Muscle of back (tissue), 3 donors: ENCODE measurements at regions not wholly inside any gene's neighbourhood (a gene's known extent, or its start where the extent isn't known, plus 50 kb on each side); places are given as distances from the start of the nearest gene placed in this dataset.
"Not testable (repeated sequence)": the region's sequence is repeated elsewhere in the genome, so short reads cannot be mapped to it uniquely, and the experiment has no call there.

Experiments
- DNase-seq, 3 donors: peaks; one replicate each; pipeline versions ENCODE4 v3.0.0 to v3.0.0-alpha.2; 2013

- no peak for DNase-seq
Measured at GRCh38 chr3:5357089-5357488, 169.6 kb downstream of the EDEM1 start.

GRCh38 chr3:5358911-5359310, 171.4 kb downstream of the EDEM1 start:
- no peak for DNase-seq

DNA sequence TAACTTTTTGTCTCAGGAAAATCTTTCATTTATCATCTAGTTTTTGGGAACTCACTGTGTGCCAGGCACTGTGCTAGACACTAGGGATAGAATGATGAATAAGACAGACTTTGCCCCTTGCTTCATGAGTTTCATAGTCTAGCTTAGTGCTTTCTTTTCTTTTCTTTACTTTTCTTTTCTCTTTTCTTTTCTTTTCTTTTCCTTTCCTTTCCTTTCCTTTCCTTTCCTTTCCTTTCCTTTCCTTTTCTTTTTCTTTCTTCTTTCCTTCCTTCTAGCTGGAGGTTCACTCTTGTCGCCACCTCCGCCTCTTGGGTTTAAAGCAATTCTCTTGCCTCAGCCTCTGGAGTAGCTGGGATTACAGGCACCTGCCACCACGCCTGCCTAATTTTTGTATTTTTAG, 172.9 kb downstream of the EDEM1 start:
- DNase-seq = no peak

GRCh38 chr3:5366746-5367145, 179.2 kb downstream of the EDEM1 start:
- DNase-seq = no peak

- DNase-seq = not testable (repeated sequence)
Measured at GRCh38 chr3:5371555-5371954, 184.0 kb downstream of the EDEM1 start.

- no peak for DNase-seq
Measured at GRCh38 chr3:5376761-5377160, 189.3 kb downstream of the EDEM1 start.

GRCh38 chr3:5379266-5379665, 191.8 kb downstream of the EDEM1 start:
- not testable (repeated sequence) for DNase-seq

GRCh38 chr3:5383486-5384263, 196.2 kb downstream of the EDEM1 start:
- not testable (repeated sequence) for DNase-seq

DNA sequence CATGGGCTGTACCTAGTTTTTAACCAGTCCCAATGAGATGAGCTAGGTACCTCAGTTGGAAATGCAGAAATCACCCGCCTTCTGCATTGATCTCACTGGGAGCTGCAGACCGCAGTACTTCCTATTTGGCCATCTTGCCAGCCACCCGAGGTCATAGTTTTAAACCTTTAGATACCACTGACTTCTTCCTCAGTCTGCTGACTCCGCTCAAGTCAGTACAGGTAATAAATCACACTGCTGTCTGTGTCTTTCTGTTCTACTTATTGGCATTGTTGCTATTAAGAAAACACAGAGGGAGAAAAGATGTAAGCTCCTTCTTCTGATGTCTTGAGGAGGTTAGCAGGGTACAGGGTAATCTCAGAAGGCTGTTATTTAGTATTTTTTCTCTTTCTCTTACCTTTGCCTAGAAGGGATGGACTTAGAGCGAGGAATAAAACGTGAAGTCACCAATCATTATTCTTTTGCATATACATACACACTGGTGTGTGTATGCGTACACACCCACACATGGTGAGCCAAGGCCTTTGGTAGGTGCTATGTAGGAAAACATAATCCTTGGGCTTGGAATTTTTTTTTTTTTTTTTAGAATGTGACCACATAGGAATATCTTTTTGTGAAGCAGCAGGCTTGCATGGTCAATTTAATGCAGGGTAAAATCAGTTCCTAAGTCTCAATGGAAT, 197.2 kb downstream of the EDEM1 start:
- no peak for DNase-seq

DNA sequence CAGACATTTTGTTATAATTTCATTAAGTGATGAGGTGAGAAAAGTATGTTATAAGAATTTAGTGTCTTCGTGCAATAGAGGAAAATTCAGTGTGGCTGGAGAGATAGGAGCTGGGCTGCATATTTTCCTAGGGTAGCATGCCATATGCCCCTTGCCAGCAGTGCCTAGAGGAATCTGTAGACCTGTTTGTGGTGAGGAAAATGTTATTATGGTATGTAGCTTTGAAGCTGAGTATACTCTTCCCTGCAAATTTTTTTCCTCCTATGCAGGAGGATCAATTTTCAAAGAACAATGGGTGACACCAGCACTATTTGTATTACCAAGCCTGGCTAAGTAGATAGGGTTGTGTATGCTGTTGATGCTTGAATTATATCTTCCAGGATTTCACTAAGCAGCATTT, 200.6 kb downstream of the EDEM1 start:
- DNase-seq = no peak

DNA sequence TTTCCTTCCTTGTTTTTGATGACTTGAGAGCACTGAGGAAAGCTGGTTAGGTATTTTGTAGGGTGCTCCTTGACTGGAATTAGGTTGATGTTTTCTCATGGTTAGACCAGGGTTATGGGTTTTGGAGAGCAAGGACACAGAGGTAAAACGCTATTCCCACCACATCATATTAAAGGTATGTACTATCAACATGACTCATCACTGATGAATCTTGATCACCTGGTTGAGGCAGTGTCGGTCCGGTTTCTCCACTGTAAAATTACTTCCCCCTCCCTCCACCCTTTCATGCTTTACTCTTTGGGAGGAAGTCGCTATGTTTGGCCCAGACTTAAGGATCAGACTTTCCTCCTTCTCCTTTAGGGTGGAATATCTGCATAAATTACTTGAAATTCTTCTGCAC, 201.6 kb downstream of the EDEM1 start:
- no peak for DNase-seq

DNA sequence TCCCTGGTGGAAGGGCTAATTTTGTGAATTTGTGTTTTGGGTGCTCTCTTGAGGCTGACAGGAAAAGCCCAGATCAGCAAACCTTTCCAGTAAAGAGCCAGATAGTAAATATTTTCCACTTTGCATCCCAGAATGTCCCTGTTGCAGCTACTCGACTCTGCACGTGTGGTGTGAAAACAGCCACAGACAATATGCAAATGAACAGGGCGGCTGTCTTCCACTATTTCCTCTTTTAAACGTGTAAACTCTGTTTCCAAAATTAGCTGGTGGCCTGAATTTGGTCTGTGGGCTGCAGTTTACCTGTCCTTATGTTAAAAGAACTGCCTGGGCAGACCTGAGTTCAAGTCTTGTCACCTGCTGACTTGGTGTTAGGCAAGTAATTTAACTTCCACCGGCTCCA, 202.7 kb downstream of the EDEM1 start:
- DNase-seq = no peak

- DNase-seq = no peak
Measured at GRCh38 chr3:5390936-5391625, 203.6 kb downstream of the EDEM1 start.

DNA sequence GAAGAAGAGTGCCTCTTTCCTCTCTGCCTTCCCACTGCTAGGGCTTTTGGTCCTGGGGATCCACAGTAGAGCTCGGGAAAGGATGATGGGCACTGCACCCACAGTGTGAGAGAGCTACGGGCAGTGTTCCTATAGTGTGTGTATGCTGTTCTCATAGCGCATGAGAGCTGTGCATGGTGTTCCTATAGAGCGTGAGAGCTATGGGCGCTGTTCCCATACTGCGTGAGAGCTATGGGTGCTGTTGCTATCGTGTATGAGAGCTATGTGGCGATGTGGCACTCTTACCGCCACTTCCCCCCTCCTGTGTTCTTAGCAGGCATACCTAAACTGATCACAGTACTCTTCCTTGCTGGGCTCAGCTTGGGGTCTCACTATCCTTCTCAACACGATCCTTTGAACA, 213.5 kb downstream of the EDEM1 start:
- DNase-seq = no peak

- DNase-seq = no peak
Measured at GRCh38 chr3:5404718-5405117, 217.2 kb downstream of the EDEM1 start.

- DNase-seq = peak in 1 of 3 donors; percentile 21
Measured at GRCh38 chr3:5411786-5412185, 224.3 kb downstream of the EDEM1 start.

GRCh38 chr3:5423076-5423475, 235.6 kb downstream of the EDEM1 start:
- DNase-seq = peak in 2 of 3 donors; percentile 5 to 24

- peak in 2 of 3 donors; percentile 9 to 49 for DNase-seq
Measured at GRCh38 chr3:5423523-5423922, 236.0 kb downstream of the EDEM1 start.

GRCh38 chr3:5425371-5425770, 237.9 kb downstream of the EDEM1 start:
- no peak for DNase-seq

DNA sequence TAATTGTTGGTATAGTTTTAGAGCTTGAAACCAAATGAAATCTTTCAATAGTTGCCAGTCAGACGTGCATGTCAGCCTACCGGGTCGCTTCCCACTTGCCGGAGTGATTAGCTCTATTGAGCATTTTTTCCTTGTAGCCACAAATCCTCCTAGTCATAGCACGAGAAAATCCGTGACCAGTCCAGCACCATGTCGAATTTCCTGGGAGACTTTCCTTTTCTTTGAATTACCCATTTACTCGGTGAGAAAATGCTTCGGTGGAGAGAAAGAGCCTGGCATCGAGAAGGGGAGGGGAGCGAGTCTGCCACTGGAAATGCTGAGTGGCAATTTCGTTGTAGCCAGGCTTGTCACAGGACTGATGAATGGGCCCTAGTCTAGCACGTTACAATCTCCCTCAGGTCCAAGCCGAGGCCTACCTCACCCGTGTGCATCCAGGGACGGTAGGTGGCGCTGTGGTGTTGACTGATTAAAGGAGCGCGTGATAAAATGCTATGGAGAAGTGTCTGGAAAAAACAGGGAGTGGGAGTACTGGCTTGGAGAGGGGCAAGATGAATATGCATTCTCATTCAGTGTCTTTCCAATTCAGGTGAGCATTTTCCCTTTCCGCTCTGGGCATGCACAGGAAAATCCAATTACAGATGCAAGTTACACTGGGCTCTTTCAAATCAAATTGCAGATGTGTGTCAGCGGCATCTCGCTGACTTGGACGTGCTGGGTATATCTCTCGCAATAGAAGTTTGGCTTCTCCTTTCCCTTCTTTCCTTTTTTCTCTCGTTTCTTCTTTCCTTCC, 238.8 kb downstream of the EDEM1 start:
- DNase-seq = peak; percentile 67 to 85 (median 80)

DNA sequence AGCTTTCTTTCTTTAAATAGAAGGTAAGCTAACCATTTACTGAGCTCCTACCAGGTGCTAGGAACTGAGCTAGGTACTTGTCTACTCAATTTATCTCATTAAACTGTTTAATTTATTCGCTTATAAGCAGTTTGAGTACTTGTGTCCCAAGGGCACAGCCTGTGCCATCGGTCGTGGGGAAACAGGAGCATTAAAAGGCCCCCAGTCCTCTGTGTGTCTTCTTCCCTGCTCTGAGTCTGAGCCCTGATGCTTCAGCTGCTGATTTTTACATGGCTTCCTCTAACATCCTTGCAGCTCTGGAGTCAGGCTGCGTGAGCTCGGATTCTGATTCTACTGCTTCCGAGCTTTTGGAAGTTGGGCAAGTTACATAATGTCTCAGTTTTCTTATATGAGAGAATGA, 239.5 kb downstream of the EDEM1 start:
- no peak for DNase-seq

- no peak for DNase-seq
Measured at GRCh38 chr3:5427938-5428337, 240.4 kb downstream of the EDEM1 start.
